ENCODE measurements at regions not wholly inside any gene's neighbourhood (a gene's known extent, or its start where the extent isn't known, plus 50 kb on each side); places are given as distances from the start of the nearest gene placed in this dataset.

GRCh38 chr9:19660019-19660418 lies 128.8 kb downstream of the SLC24A2 start:
- Histone ChIP-seq H3K9ac (ENCODE audit: low read length in 2 of 2) (no peak overlapping the region), H3K4me3 (ENCODE audit: low read length in 2 of 2) (no peak overlapping the region), H3K4me1 (ENCODE audit: control insufficient read depth, insufficient read depth, low read length) (no peaks in the 10 kb centered on the region), H3K27ac (ENCODE audit: low read length) (no peak overlapping the region), H3K36me3 (ENCODE audit: control insufficient read depth in 2 of 2, insufficient read depth in 2 of 2, low read length in 2 of 2) (no peaks in the 10 kb centered on the region), H3K9me3 (ENCODE audit: control insufficient read depth in 2 of 2, low read length in 2 of 2) (no peaks in the 10 kb centered on the region), H3K27me3 (ENCODE audit: control insufficient read depth in 1 of 2, insufficient read depth in 2 of 2, low read length in 2 of 2) (no peaks in the 10 kb centered on the region)

GRCh38 chr9:19656704-19657103 lies 132.1 kb downstream of the SLC24A2 start:
- no peaks in the 10 kb centered on the region for H3K4me1 ChIP-seq (ENCODE audit: control insufficient read depth, insufficient read depth, low read length)
- no peaks in the 10 kb centered on the region for H3K27me3 ChIP-seq (ENCODE audit: control insufficient read depth in 1 of 2, insufficient read depth in 2 of 2, low read length in 2 of 2)
- no peak overlapping the region for H3K27ac ChIP-seq (ENCODE audit: low read length)
- H3K4me3 ChIP-seq (ENCODE audit: low read length in 2 of 2): no peak overlapping the region
- no peak overlapping the region for H3K9ac ChIP-seq (ENCODE audit: low read length in 2 of 2)
- H3K36me3 ChIP-seq (ENCODE audit: control insufficient read depth in 2 of 2, insufficient read depth in 2 of 2, low read length in 2 of 2): no peaks in the 10 kb centered on the region
- H3K9me3 ChIP-seq (ENCODE audit: control insufficient read depth in 2 of 2, low read length in 2 of 2): no peaks in the 10 kb centered on the region

GRCh38 chr9:19651681-19652080 lies 137.2 kb downstream of the SLC24A2 start:
- H3K36me3 ChIP-seq (ENCODE audit: control insufficient read depth in 2 of 2, insufficient read depth in 2 of 2, low read length in 2 of 2): no peaks in the 10 kb centered on the region
- no peaks in the 10 kb centered on the region for H3K9me3 ChIP-seq (ENCODE audit: control insufficient read depth in 2 of 2, low read length in 2 of 2)
- H3K27ac ChIP-seq (ENCODE audit: low read length): no peak overlapping the region
- H3K4me1 ChIP-seq (ENCODE audit: control insufficient read depth, insufficient read depth, low read length): no peaks in the 10 kb centered on the region
- H3K4me3 ChIP-seq (ENCODE audit: low read length in 2 of 2): no peak overlapping the region
- no peak overlapping the region for H3K9ac ChIP-seq (ENCODE audit: low read length in 2 of 2)
- H3K27me3 ChIP-seq (ENCODE audit: control insufficient read depth in 1 of 2, insufficient read depth in 2 of 2, low read length in 2 of 2): no peaks in the 10 kb centered on the region

- Histone ChIP-seq H3K9me3 (ENCODE audit: control insufficient read depth in 2 of 2, low read length in 2 of 2) (no peaks in the 10 kb centered on the region), H3K27me3 (ENCODE audit: control insufficient read depth in 1 of 2, insufficient read depth in 2 of 2, low read length in 2 of 2) (no peaks in the 10 kb centered on the region), H3K4me1 (ENCODE audit: control insufficient read depth, insufficient read depth, low read length) (no peaks in the 10 kb centered on the region), H3K36me3 (ENCODE audit: control insufficient read depth in 2 of 2, insufficient read depth in 2 of 2, low read length in 2 of 2) (no peaks in the 10 kb centered on the region), H3K4me3 (ENCODE audit: low read length in 2 of 2) (no peak overlapping the region), H3K27ac (ENCODE audit: low read length) (no peak overlapping the region), H3K9ac (ENCODE audit: low read length in 2 of 2) (no peak overlapping the region)
Measured at GRCh38 chr9:19650312-19650711, 138.5 kb downstream of the SLC24A2 start.

GRCh38 chr9:19649336-19650041 lies 139.3 kb downstream of the SLC24A2 start:
- Histone ChIP-seq H3K4me1 (ENCODE audit: control insufficient read depth, insufficient read depth, low read length) (no peaks in the 10 kb centered on the region), H3K27me3 (ENCODE audit: control insufficient read depth in 1 of 2, insufficient read depth in 2 of 2, low read length in 2 of 2) (no peaks in the 10 kb centered on the region), H3K9ac (ENCODE audit: low read length in 2 of 2) (no peak overlapping the region), H3K4me3 (ENCODE audit: low read length in 2 of 2) (no peak overlapping the region), H3K36me3 (ENCODE audit: control insufficient read depth in 2 of 2, insufficient read depth in 2 of 2, low read length in 2 of 2) (no peaks in the 10 kb centered on the region), H3K27ac (ENCODE audit: low read length) (no peak overlapping the region), H3K9me3 (ENCODE audit: control insufficient read depth in 2 of 2, low read length in 2 of 2) (no peaks in the 10 kb centered on the region)

- H3K36me3 ChIP-seq (ENCODE audit: control insufficient read depth in 2 of 2, insufficient read depth in 2 of 2, low read length in 2 of 2): no peaks in the 10 kb centered on the region
Measured at GRCh38 chr9:19648672-19649071, 140.2 kb downstream of the SLC24A2 start.

GRCh38 chr9:19643875-19644274 lies 145.0 kb downstream of the SLC24A2 start:
- H3K36me3 ChIP-seq (ENCODE audit: control insufficient read depth in 2 of 2, insufficient read depth in 2 of 2, low read length in 2 of 2): no peaks in the 10 kb centered on the region
- no peaks in the 10 kb centered on the region for H3K9me3 ChIP-seq (ENCODE audit: control insufficient read depth in 2 of 2, low read length in 2 of 2)
- no peaks in the 10 kb centered on the region for H3K27me3 ChIP-seq (ENCODE audit: control insufficient read depth in 1 of 2, insufficient read depth in 2 of 2, low read length in 2 of 2)
- no peak overlapping the region for H3K9ac ChIP-seq (ENCODE audit: low read length in 2 of 2)
- no peaks in the 10 kb centered on the region for H3K4me1 ChIP-seq (ENCODE audit: control insufficient read depth, insufficient read depth, low read length)
- H3K27ac ChIP-seq (ENCODE audit: low read length): no peak overlapping the region
- no peak overlapping the region for H3K4me3 ChIP-seq (ENCODE audit: low read length in 2 of 2)

More at GRCh38 chr9:19648672-19649071, 140.2 kb downstream of the SLC24A2 start:
- Histone ChIP-seq H3K27ac (ENCODE audit: low read length) (no peak overlapping the region), H3K27me3 (ENCODE audit: control insufficient read depth in 1 of 2, insufficient read depth in 2 of 2, low read length in 2 of 2) (no peaks in the 10 kb centered on the region), H3K9ac (ENCODE audit: low read length in 2 of 2) (no peak overlapping the region), H3K4me1 (ENCODE audit: control insufficient read depth, insufficient read depth, low read length) (no peaks in the 10 kb centered on the region), H3K4me3 (ENCODE audit: low read length in 2 of 2) (no peak overlapping the region), H3K9me3 (ENCODE audit: control insufficient read depth in 2 of 2, low read length in 2 of 2) (no peaks in the 10 kb centered on the region)

- Histone ChIP-seq H3K4me3 (ENCODE audit: low read length in 2 of 2) (no peak overlapping the region), H3K36me3 (ENCODE audit: control insufficient read depth in 2 of 2, insufficient read depth in 2 of 2, low read length in 2 of 2) (no peaks in the 10 kb centered on the region), H3K27ac (ENCODE audit: low read length) (no peak overlapping the region), H3K4me1 (ENCODE audit: control insufficient read depth, insufficient read depth, low read length) (no peaks in the 10 kb centered on the region), H3K9me3 (ENCODE audit: control insufficient read depth in 2 of 2, low read length in 2 of 2) (no peaks in the 10 kb centered on the region), H3K9ac (ENCODE audit: low read length in 2 of 2) (no peak overlapping the region), H3K27me3 (ENCODE audit: control insufficient read depth in 1 of 2, insufficient read depth in 2 of 2, low read length in 2 of 2) (no peaks in the 10 kb centered on the region)
Measured at GRCh38 chr9:19642256-19642655, 146.6 kb downstream of the SLC24A2 start.

- Histone ChIP-seq H3K4me3 (ENCODE audit: low read length in 2 of 2) (no peak overlapping the region), H3K27ac (ENCODE audit: low read length) (no peak overlapping the region), H3K27me3 (ENCODE audit: control insufficient read depth in 1 of 2, insufficient read depth in 2 of 2, low read length in 2 of 2) (no peaks in the 10 kb centered on the region), H3K36me3 (ENCODE audit: control insufficient read depth in 2 of 2, insufficient read depth in 2 of 2, low read length in 2 of 2) (no peaks in the 10 kb centered on the region), H3K9ac (ENCODE audit: low read length in 2 of 2) (no peak overlapping the region), H3K4me1 (ENCODE audit: control insufficient read depth, insufficient read depth, low read length) (no peaks in the 10 kb centered on the region), H3K9me3 (ENCODE audit: control insufficient read depth in 2 of 2, low read length in 2 of 2) (no peaks in the 10 kb centered on the region)
Measured at GRCh38 chr9:19641046-19641445, 147.8 kb downstream of the SLC24A2 start.

GRCh38 chr9:19640014-19640413 lies 148.8 kb downstream of the SLC24A2 start:
- Histone ChIP-seq H3K9ac (ENCODE audit: low read length in 2 of 2) (no peak overlapping the region), H3K27ac (ENCODE audit: low read length) (no peak overlapping the region), H3K4me1 (ENCODE audit: control insufficient read depth, insufficient read depth, low read length) (no peaks in the 10 kb centered on the region), H3K9me3 (ENCODE audit: control insufficient read depth in 2 of 2, low read length in 2 of 2) (no peaks in the 10 kb centered on the region), H3K27me3 (ENCODE audit: control insufficient read depth in 1 of 2, insufficient read depth in 2 of 2, low read length in 2 of 2) (no peaks in the 10 kb centered on the region), H3K36me3 (ENCODE audit: control insufficient read depth in 2 of 2, insufficient read depth in 2 of 2, low read length in 2 of 2) (no peaks in the 10 kb centered on the region), H3K4me3 (ENCODE audit: low read length in 2 of 2) (no peak overlapping the region)

- H3K4me3 ChIP-seq (ENCODE audit: low read length in 2 of 2): no peak overlapping the region
- no peak overlapping the region for H3K9ac ChIP-seq (ENCODE audit: low read length in 2 of 2)
- H3K9me3 ChIP-seq (ENCODE audit: control insufficient read depth in 2 of 2, low read length in 2 of 2): no peaks in the 10 kb centered on the region
- no peaks in the 10 kb centered on the region for H3K27me3 ChIP-seq (ENCODE audit: control insufficient read depth in 1 of 2, insufficient read depth in 2 of 2, low read length in 2 of 2)
- no peaks in the 10 kb centered on the region for H3K4me1 ChIP-seq (ENCODE audit: control insufficient read depth, insufficient read depth, low read length)
- no peaks in the 10 kb centered on the region for H3K36me3 ChIP-seq (ENCODE audit: control insufficient read depth in 2 of 2, insufficient read depth in 2 of 2, low read length in 2 of 2)
- H3K27ac ChIP-seq (ENCODE audit: low read length): no peak overlapping the region
Measured at GRCh38 chr9:19637084-19637483, 151.8 kb downstream of the SLC24A2 start.

Data from stomach smooth muscle (tissue), 2 donors.